Naive thymus-derived CD8-positive, alpha-beta T cell (primary cell): ENCODE measurements at regions not wholly inside any gene's neighbourhood (a gene's known extent, or its start where the extent isn't known, plus 50 kb on each side); places are given as distances from the start of the nearest gene placed in this dataset.

Experiments used
- ATAC-seq, 2 donors: fragments of 150-1000 bp; cut with Tn5 transposase in 1 of 2; sonication (Bioruptor Pico), chemical (Tn5 transposase) in 1 of 2; 1 replicate in 1 of 2; 2 replicates in 1 of 2; pipeline ENCODE4 v1.10.0; 2021; ENCODE audit warnings: mild to moderate bottlenecking in 2 of 2, moderate library complexity in 2 of 2
- POLR2A ChIA-PET: fragments of 350-600 bp; sonication (Branson Sonifier 250); formaldehyde crosslinking; loops from one replicate; lab custom pipeline; 2021; ENCODE audit warnings: antibody characterized with exemption; lab: Charles Lee
- DNase-seq, 10 donors: peaks; one replicate each; pipeline versions ENCODE4 v3.0.0 to v3.0.0-alpha.2; 2020 to 2022
- H3K27ac Mint-ChIP-seq, 10 donors: one replicate each; pipeline ENCODE4 v1.8.0; 2020 to 2022; ENCODE audit warnings: mild to moderate bottlenecking in 10 of 10, mixed read lengths in 10 of 10, moderate library complexity in 4 of 10, inconsistent platforms in 1 of 10
- H3K27me3 Mint-ChIP-seq, 5 donors: one replicate each; pipeline ENCODE4 v1.8.0; 2021 to 2022; ENCODE audit warnings: mixed read lengths in 5 of 5
- H3K36me3 Mint-ChIP-seq, 3 donors: one replicate each; pipeline ENCODE4 v1.8.0; 2020 to 2022; ENCODE audit warnings: mixed read lengths in 3 of 3, mild to moderate bottlenecking in 2 of 3, inconsistent platforms in 1 of 3
- H3K4me1 Mint-ChIP-seq, 4 donors: one replicate each; pipeline ENCODE4 v1.8.0; 2021 to 2022; ENCODE audit warnings: mixed read lengths in 4 of 4
- H3K4me3 Mint-ChIP-seq, 10 donors: one replicate each; pipeline ENCODE4 v1.8.0; 2020 to 2022; ENCODE audit warnings: mild to moderate bottlenecking in 10 of 10, mixed read lengths in 10 of 10, moderate library complexity in 6 of 10, inconsistent platforms in 1 of 10
- H3K9me3 Mint-ChIP-seq, 9 donors: one replicate each; pipeline ENCODE4 v1.8.0; 2020 to 2022; ENCODE audit warnings: mixed read lengths in 9 of 9, mild to moderate bottlenecking in 3 of 9, inconsistent platforms in 1 of 9, moderate library complexity in 1 of 9

DNA sequence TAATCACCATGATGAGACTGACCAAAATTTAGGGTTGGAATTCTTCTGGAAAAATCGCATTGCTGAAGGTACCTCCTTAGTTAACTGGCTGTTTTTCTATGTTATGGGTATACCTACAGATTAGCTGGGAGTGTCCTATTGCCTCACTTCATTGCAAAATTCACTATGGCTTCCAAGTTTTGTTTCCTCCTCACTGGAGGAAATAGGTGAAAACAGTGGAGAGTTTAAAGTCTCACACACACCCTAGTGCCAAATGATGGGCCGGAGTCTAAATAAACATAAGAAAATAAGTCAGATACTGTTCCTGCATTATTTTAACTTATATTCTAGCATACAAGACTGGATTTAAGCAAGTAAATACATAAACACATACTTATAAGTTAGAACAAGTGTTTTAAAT is 98.2 kb downstream of the AHR start:
- POLR2A ChIA-PET, result no interaction called here

DNA sequence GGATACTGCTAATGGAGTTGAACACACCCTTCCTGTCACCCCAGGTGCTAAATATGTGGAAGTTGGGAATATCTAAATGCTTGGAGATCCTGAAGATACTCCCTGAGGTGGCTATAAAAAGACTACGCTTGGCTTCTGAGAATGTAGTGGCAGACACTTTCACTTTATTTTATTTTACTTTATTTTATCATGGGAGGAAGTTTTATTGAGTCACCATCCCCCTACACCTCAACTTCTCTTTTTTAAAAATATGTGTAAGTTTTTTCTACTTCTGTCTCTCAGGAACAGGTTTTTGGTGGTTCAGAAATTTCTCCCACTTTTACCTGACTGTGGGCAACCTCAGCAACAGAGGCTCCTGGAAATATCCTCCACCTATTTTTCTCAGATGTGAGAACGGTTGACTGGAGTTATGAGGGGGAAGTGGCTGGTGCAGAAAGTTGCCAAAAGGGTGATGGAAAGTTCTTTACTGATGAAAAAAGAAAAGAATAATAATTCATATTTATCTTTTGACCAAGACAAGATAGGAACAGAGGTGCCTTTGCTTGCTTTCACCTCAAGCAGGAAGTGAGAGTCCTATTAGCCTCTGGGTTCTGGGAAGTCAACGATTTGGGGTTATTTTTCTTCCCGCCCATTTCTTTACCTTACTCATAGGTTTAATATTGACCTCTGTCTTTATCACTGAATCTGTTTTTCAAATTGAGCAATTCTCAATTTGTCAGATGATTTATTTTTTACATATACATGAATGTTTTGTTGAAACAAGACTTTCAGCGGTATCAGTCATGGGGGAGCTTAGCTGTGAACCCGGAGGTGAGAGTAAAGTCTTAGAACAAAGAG is 103.6 kb downstream of the AHR start:
- no peak overlapping the region for H3K27ac Mint-ChIP-seq
- POLR2A ChIA-PET, result no interaction called here
- no peak for ATAC-seq
- no peak for DNase-seq
- H3K27me3 Mint-ChIP-seq, result peaks cover 8 to 38% (median 16%) of the 10 kb centered on the region in 5 donors
- H3K36me3 Mint-ChIP-seq, result no peaks in the 10 kb centered on the region
- peak overlapping the region in 3 of 10 donors; percentile 7 to 52 (median 41) for H3K4me3 Mint-ChIP-seq
- H3K4me1 Mint-ChIP-seq, result peaks cover 0 to 28% (median 3%) of the 10 kb centered on the region in 4 donors
- no peaks in the 10 kb centered on the region for H3K9me3 Mint-ChIP-seq

More for the DNA sequence above, 98.2 kb downstream of the AHR start:
- peaks cover 0 to 15% (median 7%) of the 10 kb centered on the region in 3 donors for H3K36me3 Mint-ChIP-seq
- H3K27ac Mint-ChIP-seq, result no peak overlapping the region
- H3K4me3 Mint-ChIP-seq, result no peak overlapping the region
- H3K27me3 Mint-ChIP-seq, result peaks cover 1 to 28% (median 4%) of the 10 kb centered on the region in 5 donors
- peaks cover 0 to 25% (median 14%) of the 10 kb centered on the region in 9 donors for H3K9me3 Mint-ChIP-seq
- DNase-seq (no peak), ATAC-seq (no peak)
- peaks cover 0 to 10% (median 2%) of the 10 kb centered on the region in 4 donors for H3K4me1 Mint-ChIP-seq

DNA sequence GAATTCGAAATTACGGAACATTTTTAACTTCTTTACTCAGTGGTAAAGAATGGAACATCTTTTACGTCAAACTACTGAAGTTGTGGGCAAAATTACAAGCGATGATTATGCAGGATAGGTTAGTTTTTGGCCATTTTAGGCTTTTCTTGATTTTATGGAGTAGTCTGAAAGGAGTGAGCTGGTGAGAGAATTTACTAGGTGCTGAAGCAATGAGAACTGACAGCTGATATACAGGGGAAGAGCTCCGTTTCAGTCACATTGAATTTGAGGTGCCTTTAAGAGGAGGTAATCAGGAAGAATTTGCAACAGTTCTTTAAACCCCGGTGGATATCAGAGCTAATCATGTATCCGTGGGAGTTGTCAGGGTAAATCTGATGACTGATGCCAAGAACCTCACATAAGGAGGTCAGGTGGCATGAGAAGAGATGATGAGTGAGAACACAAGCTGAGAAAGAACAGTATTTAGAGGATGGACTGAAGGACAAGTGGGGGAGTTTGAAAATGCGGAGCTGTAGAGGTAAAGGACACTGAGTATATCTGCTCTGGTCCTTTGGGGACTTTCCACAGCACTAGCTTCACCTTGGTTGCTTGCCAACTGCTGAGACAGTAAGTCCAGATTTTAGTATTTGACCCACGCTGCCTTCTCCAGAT is 104.3 kb downstream of the AHR start:
- no peak overlapping the region for H3K27ac Mint-ChIP-seq
- ATAC-seq (no peak), DNase-seq (no peak)
- H3K4me3 Mint-ChIP-seq, result peak overlapping the region in 3 of 10 donors; percentile 7 to 37 (median 7)
- no peaks in the 10 kb centered on the region for H3K9me3 Mint-ChIP-seq
- POLR2A ChIA-PET, result no interaction called here
- peaks cover 0 to 27% (median 3%) of the 10 kb centered on the region in 4 donors for H3K4me1 Mint-ChIP-seq
- H3K27me3 Mint-ChIP-seq, result peaks cover 7 to 43% (median 16%) of the 10 kb centered on the region in 5 donors
- no peaks in the 10 kb centered on the region for H3K36me3 Mint-ChIP-seq

- Mint-ChIP-seq H3K27me3 (peaks cover 7 to 43% (median 16%) of the 10 kb centered on the region in 5 donors), H3K36me3 (no peaks in the 10 kb centered on the region), H3K27ac (no peak overlapping the region), H3K4me3 (no peak overlapping the region), H3K9me3 (no peaks in the 10 kb centered on the region), H3K4me1 (peaks cover 0 to 26% (median 3%) of the 10 kb centered on the region in 4 donors)
- ATAC-seq, result no peak
- DNase-seq, result no peak
- POLR2A ChIA-PET, result no interaction called here
Observed at GRCh38 chr7:17404006-17404405, 105.6 kb downstream of the AHR start.

DNA sequence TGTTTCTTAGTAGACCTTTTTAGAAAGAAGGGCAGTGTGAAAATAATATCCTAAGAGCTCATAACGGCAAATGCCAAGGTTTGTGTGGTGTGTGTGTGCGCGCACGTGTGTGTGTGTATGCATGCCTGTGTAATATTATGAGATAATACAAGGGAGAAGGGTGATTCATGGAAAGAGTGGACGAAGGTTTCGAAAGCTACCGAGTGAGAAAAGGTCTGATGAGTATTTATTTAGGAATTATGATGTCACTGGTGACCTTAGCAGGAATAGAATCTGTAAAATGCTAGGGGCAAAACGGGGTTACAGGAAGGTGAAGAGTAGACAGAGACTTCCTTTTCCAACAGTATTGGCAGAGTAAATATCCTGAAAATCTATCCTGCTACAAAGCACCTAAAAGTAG is 107.3 kb downstream of the AHR start:
- no peak for ATAC-seq
- Mint-ChIP-seq H3K4me1 (peaks cover 0 to 26% (median 3%) of the 10 kb centered on the region in 4 donors), H3K27me3 (peaks cover 7 to 43% (median 16%) of the 10 kb centered on the region in 5 donors), H3K36me3 (no peaks in the 10 kb centered on the region), H3K27ac (no peak overlapping the region), H3K9me3 (no peaks in the 10 kb centered on the region), H3K4me3 (no peak overlapping the region)
- POLR2A ChIA-PET, result no interaction called here
- DNase-seq, result no peak

DNA sequence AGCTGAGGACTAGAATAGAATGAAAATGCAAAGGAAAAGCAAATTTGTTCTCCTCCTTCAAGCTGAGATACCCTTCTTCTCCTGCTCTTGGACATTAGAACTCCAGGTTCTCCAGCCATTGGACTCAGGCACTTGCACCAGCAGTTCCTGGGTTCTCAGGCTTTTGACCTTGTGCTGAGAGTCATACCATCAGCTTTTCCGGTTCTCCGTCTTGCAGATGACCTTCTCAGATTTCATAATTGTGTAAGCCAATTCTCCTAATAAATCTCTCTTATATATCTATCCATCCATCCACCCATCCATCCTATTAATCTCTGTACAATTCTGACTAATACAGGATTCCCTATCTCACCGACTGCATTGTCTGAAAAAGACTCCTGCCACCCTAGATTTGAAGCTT is 108.3 kb downstream of the AHR start:
- Mint-ChIP-seq H3K27me3 (peaks cover 7 to 43% (median 14%) of the 10 kb centered on the region in 5 donors), H3K9me3 (no peaks in the 10 kb centered on the region), H3K27ac (no peak overlapping the region), H3K4me3 (no peak overlapping the region), H3K4me1 (peaks cover 0 to 18% (median under 1%) of the 10 kb centered on the region in 4 donors), H3K36me3 (no peaks in the 10 kb centered on the region)
- ATAC-seq, result no peak
- POLR2A ChIA-PET, result no interaction called here
- no peak for DNase-seq

DNA sequence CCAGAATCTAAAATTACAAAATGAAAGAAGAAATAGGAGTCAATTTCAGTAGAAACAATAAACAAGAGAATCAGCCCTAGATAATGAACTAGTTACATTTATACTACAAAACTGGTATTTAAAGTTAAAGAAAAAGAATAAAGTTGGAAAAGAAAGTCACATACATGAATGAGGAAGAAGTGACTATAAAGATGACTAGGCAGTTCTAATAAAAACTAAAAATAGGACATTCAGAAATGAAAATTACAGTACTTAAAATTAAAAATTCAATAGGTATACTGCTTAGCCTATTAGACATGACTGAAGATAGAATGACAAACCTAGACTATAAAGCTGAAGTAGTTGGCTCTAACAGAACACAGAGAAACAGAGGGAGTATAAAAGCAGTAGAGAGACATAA is 108.8 kb downstream of the AHR start:
- Mint-ChIP-seq H3K36me3 (no peaks in the 10 kb centered on the region), H3K27ac (no peak overlapping the region), H3K4me3 (no peak overlapping the region), H3K4me1 (peaks cover 0 to 13% (median 0%) of the 10 kb centered on the region in 4 donors), H3K27me3 (peaks cover 7 to 42% (median 14%) of the 10 kb centered on the region in 5 donors), H3K9me3 (no peaks in the 10 kb centered on the region)
- POLR2A ChIA-PET, result no interaction called here
- no peak for ATAC-seq
- DNase-seq, result no peak

DNA sequence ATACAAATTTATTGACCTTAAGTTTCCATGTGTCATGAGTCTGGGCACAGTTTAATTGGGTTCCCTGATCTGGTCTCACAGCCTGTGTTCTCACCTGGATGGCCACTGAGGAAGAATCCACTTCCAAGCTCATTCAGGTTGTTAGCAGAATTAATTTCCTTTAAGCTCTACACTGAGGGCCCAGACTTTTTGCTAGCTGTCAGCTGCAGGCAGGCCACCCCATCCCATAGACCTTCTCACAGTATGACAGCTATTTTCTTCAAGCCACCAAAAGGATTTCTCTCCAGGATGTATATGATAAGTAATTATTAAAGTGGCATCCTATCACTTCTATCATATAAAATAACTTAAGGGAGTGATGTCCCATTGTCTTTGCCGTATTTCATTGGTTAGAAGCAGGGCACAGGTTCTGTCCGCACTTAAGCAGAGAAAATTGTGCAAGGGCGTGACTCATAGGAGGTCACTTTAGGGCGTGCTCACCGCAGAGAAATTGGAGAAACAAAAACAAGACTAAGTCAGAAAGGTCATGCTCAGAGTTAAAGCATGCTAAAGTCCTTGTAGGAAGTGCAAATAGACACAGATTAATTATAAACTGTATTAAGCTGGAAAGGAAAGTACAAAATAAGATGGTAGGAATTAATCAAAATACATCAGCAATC is 109.9 kb downstream of the AHR start:
- no peaks in the 10 kb centered on the region for H3K36me3 Mint-ChIP-seq
- peaks cover 3 to 33% (median 9%) of the 10 kb centered on the region in 5 donors for H3K27me3 Mint-ChIP-seq
- DNase-seq (no peak), ATAC-seq (no peak)
- no peak overlapping the region for H3K27ac Mint-ChIP-seq
- POLR2A ChIA-PET, result no interaction called here
- H3K4me3 Mint-ChIP-seq, result no peak overlapping the region
- H3K9me3 Mint-ChIP-seq, result no peaks in the 10 kb centered on the region
- H3K4me1 Mint-ChIP-seq, result peaks cover 0 to 5% (median 0%) of the 10 kb centered on the region in 4 donors

GRCh38 chr7:17408904-17409290 is 110.4 kb downstream of the AHR start:
- no peaks in the 10 kb centered on the region for H3K9me3 Mint-ChIP-seq
- POLR2A ChIA-PET, result no interaction called here
- H3K27me3 Mint-ChIP-seq, result peaks cover 0 to 32% (median 9%) of the 10 kb centered on the region in 5 donors
- no peak overlapping the region for H3K4me3 Mint-ChIP-seq
- peaks cover 0 to 5% (median 0%) of the 10 kb centered on the region in 4 donors for H3K4me1 Mint-ChIP-seq
- ATAC-seq (no peak), DNase-seq (no peak)
- no peak overlapping the region for H3K27ac Mint-ChIP-seq
- H3K36me3 Mint-ChIP-seq, result no peaks in the 10 kb centered on the region

- H3K27ac Mint-ChIP-seq, result no peak overlapping the region
- no peaks in the 10 kb centered on the region for H3K4me1 Mint-ChIP-seq
- POLR2A ChIA-PET, result no interaction called here
- DNase-seq (no peak), ATAC-seq (no peak)
- H3K36me3 Mint-ChIP-seq, result no peaks in the 10 kb centered on the region
- no peak overlapping the region for H3K4me3 Mint-ChIP-seq
- H3K27me3 Mint-ChIP-seq, result peaks cover 0 to 6% (median 0%) of the 10 kb centered on the region in 5 donors
- H3K9me3 Mint-ChIP-seq, result no peaks in the 10 kb centered on the region
Observed at GRCh38 chr7:17411922-17412321, 113.5 kb downstream of the AHR start.

GRCh38 chr7:17412883-17413282 is 114.4 kb downstream of the AHR start:
- Mint-ChIP-seq H3K27ac (no peak overlapping the region), H3K4me1 (no peaks in the 10 kb centered on the region), H3K9me3 (no peaks in the 10 kb centered on the region), H3K4me3 (no peak overlapping the region), H3K27me3 (no peaks in the 10 kb centered on the region), H3K36me3 (no peaks in the 10 kb centered on the region)
- DNase-seq (no peak), ATAC-seq (no peak)
- POLR2A ChIA-PET, result no interaction called here

- Mint-ChIP-seq H3K9me3 (no peaks in the 10 kb centered on the region), H3K4me3 (no peak overlapping the region), H3K4me1 (no peaks in the 10 kb centered on the region), H3K27me3 (no peaks in the 10 kb centered on the region), H3K36me3 (no peaks in the 10 kb centered on the region), H3K27ac (no peak overlapping the region)
- no peak for ATAC-seq
- DNase-seq, result no peak
- POLR2A ChIA-PET, result no interaction called here
Observed at GRCh38 chr7:17415955-17416354, 117.5 kb downstream of the AHR start.
